Inferior parietal cortex (tissue), 1 donor: ENCODE measurements at regions not wholly inside any gene's neighbourhood (a gene's known extent, or its start where the extent isn't known, plus 50 kb on each side); places are given as distances from the start of the nearest gene placed in this dataset.

Experiments
- DNase-seq: peaks from one replicate; pipeline ENCODE4 v3.0.0-alpha.2; 2016; ENCODE audit errors: extremely low spot score

DNA sequence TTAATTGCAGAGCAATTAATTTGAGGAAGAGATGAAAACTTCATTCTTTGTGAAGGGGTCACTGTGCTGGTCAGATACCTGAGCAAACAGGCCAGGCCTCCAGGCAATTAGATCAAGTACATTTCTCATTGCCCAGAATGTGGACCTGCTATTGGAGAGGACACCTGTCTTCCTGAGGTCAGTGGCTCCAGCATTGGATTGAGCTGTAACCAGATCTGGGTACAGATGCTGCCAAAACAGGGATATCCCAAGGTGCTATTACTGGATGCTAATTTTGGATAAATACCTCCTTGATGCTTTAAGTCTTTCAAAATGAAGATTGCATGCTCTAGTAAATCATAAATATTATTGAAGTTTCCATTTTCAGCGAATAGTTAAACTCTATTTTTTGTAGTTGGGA lies 131.5 kb downstream of the FAM161A start:
- no peak for DNase-seq

DNA sequence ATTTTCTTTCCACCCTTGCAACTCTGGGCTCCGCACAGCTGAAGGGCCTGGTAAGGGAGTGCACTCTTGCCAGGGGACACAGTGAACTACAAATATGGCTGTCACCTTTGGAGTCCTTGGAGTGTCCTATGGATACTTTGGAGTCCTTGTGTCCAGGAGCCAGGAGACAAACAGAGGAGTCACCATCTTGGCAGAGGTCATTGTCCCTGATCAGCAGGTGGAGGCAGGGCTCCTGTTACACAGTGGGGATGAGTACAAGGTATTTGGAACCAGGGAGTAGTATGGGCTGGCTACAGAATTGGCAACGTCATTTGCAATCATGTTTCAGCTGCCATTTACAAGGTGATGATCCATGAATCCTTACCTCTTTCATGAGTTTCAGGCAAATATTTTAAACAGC lies 132.5 kb downstream of the FAM161A start:
- no peak for DNase-seq

DNA sequence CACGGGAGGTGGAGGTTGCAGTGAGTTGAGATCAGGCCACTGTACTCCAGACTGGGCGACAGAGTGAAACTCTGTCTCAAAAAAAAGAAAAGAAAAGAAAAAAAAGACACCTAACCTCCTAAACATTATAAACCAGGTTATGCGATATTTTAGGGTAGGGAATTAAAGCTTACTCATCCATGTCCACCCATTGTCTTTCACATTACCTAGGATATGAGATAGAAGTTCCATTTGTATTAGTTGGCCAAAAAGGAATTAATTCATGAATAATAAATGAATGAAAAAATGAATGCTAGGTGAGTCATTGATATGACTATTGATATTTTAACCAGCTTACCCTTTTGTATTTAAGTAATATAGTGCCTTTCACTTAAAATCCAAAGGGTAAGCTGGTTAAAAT lies 132.9 kb downstream of the FAM161A start:
- no peak for DNase-seq

DNA sequence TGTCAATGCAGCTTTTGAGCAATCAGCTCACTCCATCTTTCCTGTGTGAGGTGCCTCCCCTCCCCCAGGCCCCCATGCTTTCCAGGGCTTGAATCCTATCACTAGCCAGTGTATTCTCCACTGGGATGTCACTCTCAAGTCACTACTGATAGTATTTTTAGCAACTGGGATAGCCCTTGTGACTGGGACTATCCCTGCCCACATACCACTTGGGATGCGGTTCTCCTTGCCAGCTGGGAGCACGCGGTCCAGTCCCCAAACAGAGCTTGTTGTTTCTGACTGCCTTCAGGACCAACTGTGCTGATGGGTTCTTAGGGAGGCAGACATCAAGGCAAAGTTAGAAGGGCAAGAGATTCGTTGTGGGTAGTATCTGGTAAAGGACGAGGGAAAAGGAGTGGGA lies 134.9 kb downstream of the FAM161A start:
- DNase-seq = no peak

DNA sequence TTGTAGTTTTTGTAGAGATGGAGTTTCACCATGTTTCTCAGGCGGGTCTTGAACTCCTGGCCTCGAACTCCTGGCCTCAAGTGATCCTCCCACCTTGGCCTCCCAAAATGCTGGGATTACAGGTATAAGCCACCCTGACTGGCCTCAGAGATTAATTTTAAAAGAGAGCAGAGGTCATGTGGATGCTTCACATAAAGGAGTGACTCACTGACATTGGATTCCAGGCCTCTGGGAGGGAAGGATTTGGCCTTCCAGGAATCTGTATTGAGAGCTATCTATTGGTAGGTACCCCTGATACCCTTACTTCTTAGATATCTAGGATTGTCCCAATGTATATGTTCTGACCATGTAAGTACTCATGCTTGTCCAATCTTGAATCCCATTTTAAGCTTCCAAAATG lies 138.4 kb downstream of the FAM161A start:
- no peak for DNase-seq

DNA sequence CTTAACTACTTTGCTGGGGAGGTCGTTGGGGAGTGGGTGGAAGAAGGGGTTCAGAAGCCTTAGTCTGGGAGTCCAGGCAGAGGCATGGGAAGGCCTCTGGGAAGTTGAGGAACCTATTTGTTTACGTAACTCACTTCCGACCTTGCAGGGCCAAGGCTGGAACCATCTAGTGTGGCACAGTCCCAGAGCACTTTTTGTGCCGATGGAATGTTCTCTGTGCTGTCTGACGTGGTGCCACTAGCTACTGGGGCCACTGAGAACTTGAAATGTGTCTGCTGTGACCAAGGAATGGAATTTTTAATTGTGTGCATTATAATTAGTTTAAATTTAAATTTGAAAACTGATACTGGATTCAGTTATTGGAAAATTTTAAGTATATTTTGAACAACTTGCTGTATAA lies 139.7 kb downstream of the FAM161A start:
- no peak for DNase-seq

DNA sequence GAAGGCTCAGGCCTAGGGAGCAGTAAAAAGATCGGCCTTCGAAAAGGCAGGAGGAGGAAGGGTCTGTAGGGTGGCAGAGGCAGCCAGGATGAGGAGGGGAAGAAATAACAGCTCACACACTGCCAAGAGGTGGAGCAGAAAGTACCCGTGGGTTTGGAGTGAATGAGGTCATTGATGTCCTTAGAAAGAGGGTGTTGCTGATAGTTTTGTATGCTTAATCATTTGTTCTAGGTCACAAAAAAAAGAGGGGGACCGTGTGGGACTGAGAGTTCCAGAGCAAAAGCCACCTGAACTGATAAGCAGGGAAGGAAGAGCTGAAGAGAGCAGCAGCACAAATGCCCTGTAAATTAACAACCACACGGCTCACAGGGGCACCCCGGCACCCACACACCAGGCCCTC lies 140.4 kb downstream of the FAM161A start:
- DNase-seq = no peak

DNA sequence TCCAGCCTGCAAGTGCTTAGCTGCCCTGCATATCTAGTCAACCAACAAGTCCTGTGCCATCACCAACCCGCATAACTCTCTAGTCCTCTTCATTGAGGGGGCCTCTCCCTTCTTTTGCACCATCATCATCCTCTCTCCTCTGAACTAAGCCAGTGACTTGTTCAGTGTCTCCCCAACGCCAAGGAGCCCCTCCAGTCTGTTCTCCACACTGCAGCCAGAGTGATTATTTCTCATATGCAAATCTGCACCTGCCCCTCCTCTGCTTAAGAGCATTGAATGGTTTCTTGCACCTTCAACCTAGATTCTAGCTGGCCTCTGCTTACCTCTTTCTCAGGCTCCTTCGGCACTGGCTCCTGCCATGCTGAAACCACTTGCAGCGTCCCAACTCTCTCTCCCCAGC lies 141.8 kb downstream of the FAM161A start:
- DNase-seq = no peak

DNA sequence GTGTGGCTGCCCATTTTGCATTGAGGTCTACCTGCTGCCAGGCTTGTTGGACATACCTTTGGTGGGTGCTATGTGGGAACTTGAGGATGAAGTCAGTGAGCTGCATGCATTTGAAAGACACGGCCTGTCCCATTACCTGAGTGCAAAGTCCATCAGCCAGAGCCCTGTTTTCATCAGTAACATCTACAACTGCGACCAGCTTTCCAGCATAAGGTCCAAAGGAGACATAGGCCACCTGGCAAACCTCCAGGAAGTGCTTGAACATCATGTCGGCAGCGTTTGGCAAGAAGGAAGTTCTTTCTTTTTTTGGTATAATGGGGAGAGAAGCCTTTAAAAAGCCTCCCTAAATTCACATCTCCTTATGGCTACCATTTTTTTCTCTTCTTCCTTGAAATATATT lies 143.1 kb downstream of the FAM161A start:
- DNase-seq = no peak

DNA sequence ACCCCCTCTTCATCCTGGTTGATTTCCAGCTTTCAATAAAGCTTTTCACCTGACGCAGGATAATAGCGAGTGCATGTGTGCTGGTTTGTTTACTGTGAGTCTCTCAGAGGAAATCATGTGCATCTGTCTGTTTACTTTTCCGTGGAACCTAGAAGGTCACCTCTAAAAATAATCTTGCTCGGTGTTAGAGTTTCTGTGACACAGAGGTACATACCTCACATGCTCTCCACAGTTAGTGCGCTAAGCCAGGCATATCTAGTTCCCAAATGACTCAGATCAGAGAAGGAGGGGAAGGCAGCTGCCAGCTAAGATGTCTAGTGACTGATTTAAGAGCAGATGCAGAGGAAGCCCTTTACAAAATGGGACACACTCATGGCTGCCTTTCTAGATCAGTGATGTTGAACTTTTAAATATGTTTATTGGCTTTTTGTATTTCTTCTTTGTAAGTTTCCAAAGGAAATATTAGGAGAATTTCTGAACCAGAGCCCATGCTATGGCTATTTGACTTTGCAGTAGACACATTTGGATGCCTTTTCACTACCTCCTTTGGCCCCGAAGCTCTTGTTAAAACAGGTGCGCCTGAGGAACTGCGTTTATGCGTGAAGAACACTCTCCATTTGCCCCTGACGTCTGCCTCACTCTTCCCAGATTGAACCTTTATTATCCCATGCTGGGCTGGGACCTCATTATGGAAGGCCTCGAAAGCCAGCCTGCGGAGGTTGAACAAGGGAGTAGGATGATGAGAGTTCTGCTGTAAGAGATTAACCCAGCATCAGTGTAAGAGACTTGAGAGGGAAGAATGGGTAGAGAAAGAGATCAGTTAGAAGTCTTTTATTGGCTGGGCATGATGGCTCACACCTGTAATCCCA lies 145.6 kb downstream of the FAM161A start:
- no peak for DNase-seq

DNA sequence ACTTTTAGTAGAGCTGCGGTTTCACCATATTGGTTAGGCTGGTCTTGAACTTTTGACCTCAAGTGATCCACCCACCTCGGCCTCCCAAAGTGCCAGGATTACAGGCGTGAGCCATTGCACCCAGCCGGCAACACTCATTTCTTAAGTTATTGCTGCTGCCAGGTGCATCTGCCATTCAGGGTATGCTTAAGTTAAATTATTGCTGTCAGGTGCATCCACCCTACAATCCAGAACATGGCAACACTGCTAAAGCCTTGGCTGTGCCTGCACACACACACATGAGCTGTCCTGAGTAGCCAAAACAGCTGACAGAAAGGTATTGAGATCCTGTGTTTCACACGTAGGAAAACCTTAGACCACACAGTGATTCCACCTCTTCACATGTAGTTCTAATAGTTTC lies 148.2 kb downstream of the FAM161A start:
- no peak for DNase-seq

DNA sequence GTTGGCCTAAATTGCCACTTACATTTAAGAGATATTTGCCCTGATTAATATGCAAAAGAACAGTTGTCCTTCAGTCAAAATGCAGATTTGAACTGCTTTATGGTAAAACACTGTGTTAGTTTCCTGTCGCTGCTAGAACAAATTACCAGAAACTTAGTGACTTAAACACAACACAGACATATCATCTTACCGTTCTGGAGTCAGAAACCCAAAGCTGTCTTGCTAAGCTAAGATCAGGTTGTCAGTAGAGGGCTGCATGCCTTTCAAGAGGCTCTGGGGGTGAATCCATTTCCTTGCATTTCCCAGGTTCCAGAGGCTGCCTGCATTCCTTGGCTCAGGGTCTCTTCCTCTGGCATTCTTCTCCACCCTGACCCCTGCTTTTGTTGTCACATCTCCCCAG lies 149.5 kb downstream of the FAM161A start:
- DNase-seq = no peak

DNA sequence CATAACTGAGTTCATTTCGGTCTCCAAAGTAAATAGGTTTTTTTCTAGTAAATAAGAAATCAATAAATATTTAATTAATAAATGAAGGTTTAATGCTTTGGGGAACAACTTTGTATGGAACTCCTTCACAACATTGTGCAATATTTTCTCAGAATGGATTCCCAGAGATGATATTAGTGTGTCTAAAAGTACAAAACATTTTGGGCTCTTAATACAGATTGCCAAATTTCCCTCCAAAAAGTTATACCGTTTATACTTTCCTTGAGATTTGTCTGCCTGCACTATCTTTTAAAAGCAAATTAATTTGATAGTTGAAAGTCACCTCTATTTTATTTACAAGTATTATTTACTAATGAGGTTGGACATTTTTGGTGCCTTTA lies 151.8 kb downstream of the FAM161A start:
- DNase-seq = no peak

DNA sequence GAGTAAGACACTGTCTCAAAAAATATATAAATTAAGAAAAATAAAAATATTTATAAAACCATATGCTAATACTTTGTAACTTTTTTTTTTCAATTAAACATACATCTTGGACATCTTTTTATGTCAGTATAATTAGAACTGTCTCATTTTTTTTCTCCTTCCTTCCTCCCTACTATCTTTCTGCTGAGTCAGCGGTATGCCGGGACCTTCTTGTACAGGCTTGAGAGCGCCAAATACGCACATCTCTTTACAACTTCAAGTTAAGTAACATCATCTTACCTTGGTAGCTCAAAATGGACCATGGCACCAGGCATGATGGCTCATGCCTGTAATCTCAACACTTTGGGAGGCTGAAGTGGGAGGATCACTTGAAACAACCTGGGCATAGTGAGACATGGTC lies 153.4 kb downstream of the FAM161A start:
- no peak for DNase-seq

DNA sequence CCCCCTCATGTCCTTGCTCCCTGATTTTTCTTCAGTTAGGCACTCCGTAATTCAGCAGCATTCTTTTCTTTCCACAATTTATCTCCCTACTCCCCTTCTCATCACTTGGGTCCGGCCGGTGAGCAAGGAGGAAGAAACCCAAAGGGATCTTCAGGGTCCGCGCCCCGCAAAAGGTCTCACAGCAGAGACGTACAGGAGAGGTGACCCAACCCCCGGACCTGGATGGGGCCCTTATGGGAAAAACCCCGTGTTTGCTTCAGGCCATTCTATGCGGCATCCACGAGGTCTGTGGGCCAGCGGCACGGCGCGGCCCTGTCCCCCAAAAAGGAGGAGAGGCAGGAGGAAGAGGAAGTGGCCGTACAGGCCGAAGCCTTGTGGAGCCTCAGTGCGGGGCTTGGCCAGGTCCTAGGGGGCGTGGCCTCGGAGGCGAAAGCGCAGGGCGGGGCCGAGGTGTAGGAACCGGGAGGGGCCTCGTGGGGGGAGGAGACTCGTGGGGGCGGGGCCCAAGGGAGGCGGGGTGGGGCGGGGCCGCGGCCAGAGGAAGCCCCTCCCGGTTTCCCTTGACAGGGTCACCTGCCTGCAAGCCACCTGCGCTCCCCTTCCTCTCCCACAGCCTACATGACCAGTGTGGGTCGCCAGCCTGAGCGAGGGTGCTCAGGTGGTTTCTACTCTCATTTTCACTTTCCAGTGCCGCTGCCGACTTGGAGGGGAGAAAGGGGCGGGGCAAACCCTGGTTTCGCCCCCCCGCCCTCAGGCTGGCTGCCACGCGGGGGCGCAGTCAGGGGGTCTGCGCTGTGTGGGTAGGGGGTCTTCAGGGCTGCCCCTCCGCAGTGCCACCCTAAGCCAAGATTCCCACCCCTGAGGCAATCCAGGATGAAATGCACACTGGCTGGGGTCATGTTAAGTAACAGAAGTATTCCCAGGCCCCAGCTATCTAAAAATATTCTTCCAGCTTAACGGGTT lies 156.4 kb upstream of the XPO1 start:
- peak; percentile 82 for DNase-seq

DNA sequence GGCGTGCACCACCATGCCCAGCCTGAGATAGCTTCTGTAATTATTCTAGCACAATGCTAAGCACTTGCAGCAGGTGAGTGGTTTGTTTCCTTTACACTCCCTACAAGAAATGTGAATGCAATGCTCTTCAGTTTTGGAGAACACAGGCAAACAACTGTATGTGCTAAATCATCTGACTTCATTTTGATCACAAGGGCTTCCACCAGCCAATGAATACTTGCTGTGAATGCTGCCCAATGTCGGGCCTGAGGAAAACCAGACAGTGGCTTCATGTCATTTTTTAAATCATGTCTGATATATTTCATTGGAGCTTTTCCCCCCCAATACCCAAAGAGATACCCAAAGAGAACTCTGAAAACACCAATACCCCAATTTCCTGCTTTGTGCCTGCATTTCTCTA lies 155.6 kb upstream of the XPO1 start:
- no peak for DNase-seq

DNA sequence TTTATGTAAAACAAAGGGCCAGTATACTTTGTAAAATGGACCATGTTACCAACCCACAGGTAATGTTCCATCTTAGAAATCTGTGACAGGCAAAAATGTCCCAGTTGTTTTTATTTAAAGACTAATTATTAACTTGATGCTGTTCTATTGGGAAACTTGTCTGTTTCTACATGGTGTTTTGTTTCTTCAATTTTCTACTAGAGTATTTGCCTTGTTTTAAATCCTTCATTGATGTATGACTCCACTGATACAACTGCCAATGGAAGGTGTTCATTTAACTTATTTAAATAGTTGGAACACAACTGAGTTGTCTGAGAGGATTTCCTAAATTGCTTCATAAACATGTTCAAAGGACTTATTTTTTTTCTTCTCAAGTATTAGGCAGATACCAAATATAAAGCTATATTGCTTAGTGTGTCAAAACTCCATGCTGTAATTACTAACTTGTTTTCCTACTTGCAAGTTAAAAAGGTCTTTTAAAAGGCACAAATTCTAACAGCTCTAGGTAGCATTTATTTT lies 152.0 kb upstream of the XPO1 start:
- no peak for DNase-seq

DNA sequence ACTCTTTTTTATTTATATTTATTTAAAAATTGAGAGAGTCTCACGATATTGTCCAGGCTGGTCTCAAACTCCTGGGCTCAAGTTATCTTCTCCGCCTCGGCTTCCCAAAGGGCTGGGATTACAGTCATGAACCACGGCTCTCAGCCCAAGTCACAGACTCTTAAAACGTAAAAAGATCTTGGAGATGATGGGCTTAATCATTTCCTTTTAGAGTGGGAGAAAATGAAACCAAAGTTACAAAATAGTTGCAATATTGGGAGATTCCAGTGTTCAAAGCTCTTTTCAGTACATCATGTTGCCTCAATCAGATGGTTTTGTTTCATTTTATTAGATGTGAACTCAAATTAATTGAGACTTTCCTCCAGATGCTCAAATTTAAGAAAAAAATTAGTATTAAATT lies 151.4 kb upstream of the XPO1 start:
- no peak for DNase-seq

DNA sequence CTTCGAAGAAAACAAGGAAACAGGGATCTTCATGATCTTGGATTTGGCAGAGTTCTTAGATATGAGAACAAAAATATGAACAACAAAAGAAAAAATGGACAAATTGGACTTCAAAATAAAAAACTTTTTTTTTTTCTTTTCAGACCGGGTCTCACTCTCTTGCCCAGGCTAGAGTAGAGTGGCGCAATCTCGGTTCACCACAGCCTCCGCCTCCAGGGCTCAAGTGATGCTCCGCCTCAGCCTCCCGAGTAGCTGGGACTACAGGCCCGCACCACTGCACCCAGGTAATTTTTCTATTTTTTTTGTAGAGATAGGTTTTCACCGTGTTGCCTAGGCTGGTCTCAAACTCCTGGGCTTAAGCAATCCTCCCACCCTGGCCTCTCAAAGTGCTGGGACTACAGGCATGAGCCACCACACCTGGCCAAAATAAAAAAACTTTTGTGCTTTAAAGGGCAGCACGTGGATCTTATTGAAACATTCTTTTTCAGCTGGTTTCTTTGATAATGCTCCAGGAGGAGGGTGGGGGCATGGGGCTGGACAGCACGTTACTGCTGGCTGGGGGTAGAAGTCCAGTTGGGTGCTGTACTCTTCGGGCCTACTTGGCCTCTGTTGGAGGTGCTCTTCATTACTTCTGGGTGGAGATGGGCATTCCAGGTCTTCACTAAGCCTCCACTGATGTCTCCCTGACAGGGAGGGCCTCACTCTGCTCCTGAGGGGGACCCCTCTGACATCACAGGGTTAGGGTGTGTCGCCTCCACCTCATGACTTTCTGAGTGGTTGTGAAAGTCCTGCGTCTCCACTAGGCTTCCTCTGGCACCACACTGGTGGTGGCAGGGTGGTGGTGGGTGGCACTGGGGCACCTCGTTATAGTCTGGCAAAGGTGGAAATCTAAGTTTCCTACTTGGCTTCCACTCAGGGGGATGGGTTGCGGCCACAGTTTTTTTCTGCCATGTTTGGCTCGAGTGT lies 150.5 kb upstream of the XPO1 start:
- DNase-seq = no peak

DNA sequence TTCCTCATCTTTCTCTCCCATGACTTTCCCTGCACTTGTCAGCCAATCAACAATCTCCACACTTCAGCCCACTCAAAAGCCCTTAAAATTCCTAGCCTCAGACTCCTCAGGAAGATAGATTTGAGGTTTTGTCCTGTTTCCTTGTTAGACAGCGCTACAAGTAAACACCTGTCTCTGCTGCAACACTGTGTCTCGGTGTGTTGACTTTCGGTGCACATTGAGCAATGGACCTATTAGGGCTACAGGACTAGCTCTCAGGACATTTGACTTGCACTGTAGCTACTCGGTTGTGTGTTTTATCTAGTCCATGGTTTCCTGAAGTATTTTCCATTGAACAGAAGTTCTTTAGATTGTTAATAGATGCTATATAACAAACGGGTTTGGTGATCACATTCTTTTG lies 140.9 kb upstream of the XPO1 start:
- DNase-seq = no peak

DNA sequence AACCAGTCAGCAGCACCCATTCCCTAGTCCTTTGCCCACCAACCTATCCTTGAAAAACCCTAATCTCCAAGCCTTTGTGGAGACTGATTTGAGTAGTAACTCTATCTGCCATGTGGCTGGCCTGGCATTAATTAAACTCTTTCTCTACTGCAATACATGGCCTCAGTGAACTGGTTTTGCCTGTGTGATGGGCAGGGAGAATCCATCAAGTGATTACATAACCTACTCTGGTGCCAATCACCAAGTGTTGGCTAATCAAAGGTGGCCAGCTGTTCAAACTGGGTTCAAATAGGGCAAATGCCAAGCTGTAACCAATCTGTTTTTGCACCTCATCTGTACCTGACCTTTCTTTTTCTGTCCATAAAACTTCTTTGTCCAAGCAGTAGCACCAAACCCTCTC lies 139.8 kb upstream of the XPO1 start:
- DNase-seq = no peak

DNA sequence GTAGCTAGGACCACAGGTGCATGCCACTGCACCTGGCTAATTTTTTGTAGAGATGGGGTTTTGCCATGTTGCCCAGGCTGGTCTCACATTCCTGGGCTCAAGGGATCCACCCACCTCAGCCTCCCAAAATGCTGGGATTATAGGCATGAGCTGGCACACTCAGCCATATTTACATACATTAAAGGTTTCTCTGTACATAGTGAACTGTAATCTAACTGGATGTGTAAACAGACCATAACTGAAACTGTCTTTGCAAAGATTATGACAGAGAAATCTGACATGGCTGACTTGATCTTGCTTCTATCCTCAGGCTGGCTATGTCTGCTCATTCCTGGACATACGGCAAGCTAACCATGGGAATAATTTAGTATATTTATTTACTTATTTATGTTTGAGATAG lies 139.2 kb upstream of the XPO1 start:
- DNase-seq = no peak
